ENCODE measurements at regions not wholly inside any gene's neighbourhood (a gene's known extent, or its start where the extent isn't known, plus 50 kb on each side); places are given as distances from the start of the nearest gene placed in this dataset.

GRCh38 chr20:60304026-60304590 lies 345.9 kb downstream of the CDH26 start:
- no peak for DNase-seq (ENCODE audit: insufficient read length, low spot score)
- no peak for TF ChIP-seq POLR2A (IDR thresholded peaks at IDR 0.05; ENCODE audit: low read depth, low read length)
- no peak for FAIRE-seq

- no peak for TF ChIP-seq POLR2A (IDR thresholded peaks at IDR 0.05; ENCODE audit: low read depth, low read length)
- DNase-seq (ENCODE audit: insufficient read length, low spot score), result no peak
- FAIRE-seq, result no peak
These were observed 346.7 kb downstream of the CDH26 start for GRCh38 chr20:60304931-60305330.

- no peak for TF ChIP-seq POLR2A (IDR thresholded peaks at IDR 0.05; ENCODE audit: low read depth, low read length)
- FAIRE-seq, result no peak
- DNase-seq (ENCODE audit: insufficient read length, low spot score), result no peak
These were observed 347.9 kb downstream of the CDH26 start for GRCh38 chr20:60306105-60306504.

GRCh38 chr20:60306551-60306950 lies 348.3 kb downstream of the CDH26 start:
- no peak for DNase-seq (ENCODE audit: insufficient read length, low spot score)
- TF ChIP-seq POLR2A (IDR thresholded peaks at IDR 0.05; ENCODE audit: low read depth, low read length), result no peak
- no peak for FAIRE-seq

GRCh38 chr20:60310560-60311349 lies 352.5 kb downstream of the CDH26 start:
- DNase-seq (ENCODE audit: insufficient read length, low spot score) (no peak), FAIRE-seq (no peak)
- no peak for TF ChIP-seq POLR2A (IDR thresholded peaks at IDR 0.05; ENCODE audit: low read depth, low read length)

- FAIRE-seq, result no peak
- TF ChIP-seq POLR2A (IDR thresholded peaks at IDR 0.05; ENCODE audit: low read depth, low read length), result no peak
- no peak for DNase-seq (ENCODE audit: insufficient read length, low spot score)
These were observed 355.0 kb downstream of the CDH26 start for GRCh38 chr20:60313191-60313590.

GRCh38 chr20:60313614-60314013 lies 355.4 kb downstream of the CDH26 start:
- FAIRE-seq (no peak), DNase-seq (ENCODE audit: insufficient read length, low spot score) (no peak)
- no peak for TF ChIP-seq POLR2A (IDR thresholded peaks at IDR 0.05; ENCODE audit: low read depth, low read length)

GRCh38 chr20:60314727-60315126 lies 356.5 kb downstream of the CDH26 start:
- no peak for FAIRE-seq
- TF ChIP-seq POLR2A (IDR thresholded peaks at IDR 0.05; ENCODE audit: low read depth, low read length), result no peak
- no peak for DNase-seq (ENCODE audit: insufficient read length, low spot score)

- DNase-seq (ENCODE audit: insufficient read length, low spot score) (no peak), FAIRE-seq (no peak)
- TF ChIP-seq POLR2A (IDR thresholded peaks at IDR 0.05; ENCODE audit: low read depth, low read length), result no peak
These were observed 358.4 kb downstream of the CDH26 start for GRCh38 chr20:60316476-60317158.

- no peak for DNase-seq (ENCODE audit: insufficient read length, low spot score)
- no peak for TF ChIP-seq POLR2A (IDR thresholded peaks at IDR 0.05; ENCODE audit: low read depth, low read length)
- no peak for FAIRE-seq
These were observed 359.2 kb downstream of the CDH26 start for GRCh38 chr20:60317401-60317800.

GRCh38 chr20:60321601-60322000 lies 363.4 kb downstream of the CDH26 start:
- FAIRE-seq, result no peak
- TF ChIP-seq POLR2A (IDR thresholded peaks at IDR 0.05; ENCODE audit: low read depth, low read length), result no peak
- DNase-seq (ENCODE audit: insufficient read length, low spot score), result no peak

GRCh38 chr20:60326821-60327220 lies 368.6 kb downstream of the CDH26 start:
- FAIRE-seq, result no peak
- no peak for DNase-seq (ENCODE audit: insufficient read length, low spot score)
- no peak for TF ChIP-seq POLR2A (IDR thresholded peaks at IDR 0.05; ENCODE audit: low read depth, low read length)

GRCh38 chr20:60327971-60328660 lies 369.9 kb downstream of the CDH26 start:
- FAIRE-seq (no peak), DNase-seq (ENCODE audit: insufficient read length, low spot score) (no peak)
- no peak for TF ChIP-seq POLR2A (IDR thresholded peaks at IDR 0.05; ENCODE audit: low read depth, low read length)

GRCh38 chr20:60330461-60330860 lies 372.2 kb downstream of the CDH26 start:
- TF ChIP-seq POLR2A (IDR thresholded peaks at IDR 0.05; ENCODE audit: low read depth, low read length), result no peak
- no peak for FAIRE-seq
- no peak for DNase-seq (ENCODE audit: insufficient read length, low spot score)
